NCI-H1436 treated with DMSO at 0.1 percent for 48 hours (cell line): ENCODE measurements at regions not wholly inside any gene's neighbourhood (a gene's known extent, or its start where the extent isn't known, plus 50 kb on each side); places are given as distances from the start of the nearest gene placed in this dataset.

Source experiments
- DNase-seq: peaks from one replicate; lab custom pipeline; 2025; lab: John Stamatoyannopoulos, UW

DNA sequence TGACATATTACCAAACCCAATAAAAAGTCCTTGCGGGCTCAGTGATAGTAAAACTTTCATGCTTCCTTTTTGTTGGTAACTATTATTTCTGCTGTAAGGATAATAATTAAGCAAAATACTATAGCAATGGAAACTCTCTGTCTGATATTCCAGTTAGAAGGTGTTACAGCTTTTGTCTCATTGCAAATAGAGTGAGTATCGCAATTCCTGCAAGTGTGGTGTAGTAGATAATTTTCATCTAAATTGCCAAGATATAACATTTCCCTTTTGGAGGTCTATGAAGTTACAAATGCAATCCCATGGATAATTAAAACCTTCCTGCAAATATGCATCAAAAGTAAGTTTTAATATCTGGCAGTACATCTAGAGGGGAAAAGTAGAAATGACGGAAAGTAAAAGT, 88.7 kb upstream of the CD93 start:
- no peak for DNase-seq

DNA sequence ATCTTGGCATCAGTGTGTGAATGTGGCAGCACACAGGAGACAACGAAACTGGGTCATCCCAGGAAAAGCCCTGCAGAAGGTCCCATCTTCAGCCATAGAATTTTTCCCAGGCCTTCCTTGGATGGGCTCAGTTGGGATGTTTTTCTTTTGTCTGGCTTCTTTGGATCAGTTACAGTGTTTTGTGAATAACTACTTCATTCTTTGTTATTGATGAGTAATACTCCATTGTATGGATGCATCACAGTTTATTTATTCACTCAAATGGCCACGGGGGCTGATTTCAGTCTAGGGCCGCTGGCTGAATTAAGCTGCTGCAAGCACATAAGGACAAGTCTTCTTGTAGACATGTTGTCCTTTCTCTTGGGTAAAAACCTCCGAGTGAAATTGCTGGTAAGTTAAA, 81.3 kb upstream of the CD93 start:
- DNase-seq, result no peak

DNA sequence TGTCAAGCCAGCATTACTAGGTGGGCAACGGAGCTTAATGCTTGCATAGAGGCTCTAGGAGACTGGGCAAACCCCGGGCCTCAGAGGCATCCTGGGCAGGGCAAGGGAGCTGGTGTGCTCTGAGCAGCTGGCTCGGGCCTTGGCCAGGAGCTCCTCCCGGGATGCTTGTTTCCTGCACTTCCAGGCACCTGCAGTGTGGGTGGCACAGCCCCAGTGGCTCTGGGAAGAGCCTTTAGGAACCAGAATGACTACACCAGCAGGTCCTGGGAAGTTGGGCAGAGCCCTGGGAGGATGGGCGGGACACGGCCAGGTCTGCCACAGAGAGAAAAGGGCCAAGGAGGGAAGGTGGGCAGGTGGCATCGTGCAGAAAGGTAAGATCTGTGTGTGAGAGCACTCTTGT, 80.4 kb upstream of the CD93 start:
- no peak for DNase-seq

- DNase-seq, result no peak
These were observed 79.8 kb upstream of the CD93 start for GRCh38 chr20:23165964-23166363.

- no peak for DNase-seq
These were observed 79.2 kb upstream of the CD93 start for GRCh38 chr20:23165307-23165750.

- no peak for DNase-seq
These were observed 78.1 kb upstream of the CD93 start for GRCh38 chr20:23164176-23164601.

DNA sequence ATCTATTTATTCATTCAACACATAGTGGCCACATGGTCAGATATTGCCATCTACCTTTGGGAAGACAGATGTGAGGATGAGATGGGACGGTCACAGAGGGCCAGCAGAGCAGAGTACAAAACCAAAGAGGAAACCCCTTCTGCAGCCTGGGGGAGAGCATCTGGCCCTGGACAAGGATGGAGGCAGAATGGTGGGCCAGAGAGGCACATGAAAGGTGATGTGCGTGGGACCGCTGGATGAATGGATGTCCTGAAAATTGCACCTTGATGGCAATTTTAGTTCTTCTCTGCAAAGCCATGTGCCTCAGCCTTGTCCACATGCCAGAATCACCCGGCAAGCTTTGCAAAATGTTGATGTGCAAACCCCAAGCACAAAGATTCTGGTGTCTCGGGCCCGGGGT, 77.4 kb upstream of the CD93 start:
- DNase-seq, result no peak

DNA sequence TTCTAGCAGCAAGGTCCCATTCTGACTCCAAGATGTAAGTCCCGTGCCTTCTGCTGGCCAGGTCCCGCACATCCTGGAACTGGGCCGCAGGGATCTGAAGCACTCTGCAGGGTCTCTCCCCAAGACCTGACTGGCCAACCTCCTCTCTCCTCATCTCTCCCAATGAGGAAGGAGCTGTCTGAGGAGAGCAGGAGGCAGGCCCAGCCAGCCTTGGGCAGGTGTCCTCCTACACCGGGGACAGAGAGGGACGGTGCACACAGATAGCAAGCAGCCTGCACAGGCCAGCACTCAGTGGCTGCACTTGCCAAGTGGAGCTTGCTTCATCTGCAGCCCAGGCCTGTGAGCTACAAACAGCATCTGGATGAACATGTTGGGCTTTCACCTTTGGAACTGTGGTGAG, 76.8 kb upstream of the CD93 start:
- no peak for DNase-seq

DNA sequence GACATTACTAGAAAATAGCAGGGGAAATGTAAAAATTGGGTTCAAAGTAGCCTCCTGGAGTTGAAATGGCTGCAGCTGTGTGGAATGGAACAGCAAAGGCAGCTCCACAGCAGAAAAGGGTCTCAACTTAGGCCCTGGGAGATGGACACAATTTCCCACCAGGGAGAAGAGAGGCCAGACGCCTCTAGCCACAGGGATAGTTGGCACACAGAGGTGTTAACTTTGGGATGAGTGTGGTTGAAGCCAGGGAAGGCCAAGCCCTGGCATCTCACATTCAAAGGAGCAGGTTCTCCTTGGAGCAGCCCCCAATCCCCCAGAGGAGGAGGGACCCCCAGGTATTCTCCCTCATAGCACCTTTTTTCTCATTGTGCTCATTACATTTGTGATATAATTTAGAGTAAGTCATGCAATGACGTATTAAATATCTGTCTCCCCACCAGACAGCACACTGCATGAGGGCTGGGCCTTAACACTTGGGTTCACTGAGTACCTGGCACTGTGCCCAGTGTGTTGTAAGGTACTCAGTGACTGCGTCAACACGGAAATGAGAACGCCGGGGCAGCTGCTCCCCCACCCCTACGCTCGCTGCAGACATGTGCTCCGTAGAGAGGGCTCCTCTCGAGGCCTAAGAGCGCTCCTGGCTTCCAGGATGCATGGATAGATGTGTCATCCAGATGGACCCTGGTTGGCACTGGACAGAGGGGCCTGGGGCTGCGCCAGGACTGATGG, 76.0 kb upstream of the CD93 start:
- DNase-seq, result peak; percentile 41

DNA sequence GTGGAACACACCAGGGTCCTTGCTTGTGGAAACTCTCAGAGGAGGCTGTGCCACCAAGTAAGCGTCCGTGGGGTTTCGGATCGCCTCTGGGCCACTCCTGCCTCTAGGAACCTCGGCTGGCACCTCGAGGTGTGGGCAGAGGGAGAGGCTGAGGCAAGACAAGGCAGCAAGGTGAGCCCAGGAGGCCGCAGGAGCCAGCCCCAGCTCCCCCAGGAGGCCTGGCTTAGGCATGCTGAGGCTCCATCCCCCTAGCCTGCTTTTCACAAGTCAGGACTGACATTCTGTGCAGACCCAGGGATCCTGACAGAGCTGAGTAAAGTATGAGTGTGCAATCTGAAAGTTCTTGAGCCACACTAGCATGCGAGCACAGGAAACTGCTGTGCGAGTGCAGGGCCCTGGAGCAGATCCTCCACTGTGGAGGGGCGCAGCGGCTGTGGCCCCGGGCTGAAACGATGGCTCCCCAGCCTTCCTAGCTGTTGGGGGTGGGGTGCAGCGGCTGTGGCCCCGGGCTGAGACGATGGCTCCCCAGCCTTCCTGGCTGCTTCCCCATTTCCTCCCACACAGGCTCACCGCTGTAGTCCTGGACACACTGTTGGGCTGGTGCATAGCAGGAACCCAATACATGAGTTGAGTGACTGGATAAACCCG, 75.2 kb upstream of the CD93 start:
- DNase-seq, result no peak

GRCh38 chr20:23160536-23161243, 74.6 kb upstream of the CD93 start:
- no peak for DNase-seq

GRCh38 chr20:23159947-23160318, 73.8 kb upstream of the CD93 start:
- no peak for DNase-seq

DNA sequence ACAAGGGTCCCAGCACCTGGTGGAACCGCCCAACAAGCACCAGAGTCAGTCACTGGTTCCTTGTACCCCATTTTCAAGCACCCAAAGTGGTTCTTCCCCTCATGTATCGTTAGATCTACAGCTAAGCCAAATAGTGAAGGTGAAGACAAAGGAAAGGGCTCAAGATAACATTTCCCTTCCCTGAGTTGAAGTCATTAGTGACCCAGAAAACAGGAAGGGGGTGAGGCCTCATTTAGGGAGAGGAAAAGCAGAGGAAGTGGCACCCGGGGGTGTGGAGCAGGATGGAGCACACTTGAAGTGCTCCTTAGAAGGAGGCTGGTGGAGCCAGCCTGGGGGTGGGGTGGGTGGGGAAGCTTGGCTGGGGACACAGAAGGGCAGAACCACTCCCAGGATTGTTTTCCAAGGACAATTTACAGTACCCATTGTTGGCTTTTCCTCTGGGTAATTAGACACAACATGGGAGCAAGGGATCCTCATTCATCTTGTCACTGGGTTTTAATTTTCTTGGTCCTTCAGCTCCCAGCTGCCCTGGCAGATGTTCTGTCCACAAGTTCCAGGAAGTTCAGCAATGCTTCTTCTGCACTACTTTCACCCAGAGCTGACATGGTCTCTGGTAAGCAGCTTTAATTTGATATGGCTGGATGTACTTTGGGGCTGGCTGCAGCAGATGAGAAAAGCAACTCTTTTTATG, 73.3 kb upstream of the CD93 start:
- no peak for DNase-seq

GRCh38 chr20:23157734-23158133, 71.6 kb upstream of the CD93 start:
- DNase-seq, result no peak

- DNase-seq, result no peak
These were observed 70.8 kb upstream of the CD93 start for GRCh38 chr20:23156842-23157423.

DNA sequence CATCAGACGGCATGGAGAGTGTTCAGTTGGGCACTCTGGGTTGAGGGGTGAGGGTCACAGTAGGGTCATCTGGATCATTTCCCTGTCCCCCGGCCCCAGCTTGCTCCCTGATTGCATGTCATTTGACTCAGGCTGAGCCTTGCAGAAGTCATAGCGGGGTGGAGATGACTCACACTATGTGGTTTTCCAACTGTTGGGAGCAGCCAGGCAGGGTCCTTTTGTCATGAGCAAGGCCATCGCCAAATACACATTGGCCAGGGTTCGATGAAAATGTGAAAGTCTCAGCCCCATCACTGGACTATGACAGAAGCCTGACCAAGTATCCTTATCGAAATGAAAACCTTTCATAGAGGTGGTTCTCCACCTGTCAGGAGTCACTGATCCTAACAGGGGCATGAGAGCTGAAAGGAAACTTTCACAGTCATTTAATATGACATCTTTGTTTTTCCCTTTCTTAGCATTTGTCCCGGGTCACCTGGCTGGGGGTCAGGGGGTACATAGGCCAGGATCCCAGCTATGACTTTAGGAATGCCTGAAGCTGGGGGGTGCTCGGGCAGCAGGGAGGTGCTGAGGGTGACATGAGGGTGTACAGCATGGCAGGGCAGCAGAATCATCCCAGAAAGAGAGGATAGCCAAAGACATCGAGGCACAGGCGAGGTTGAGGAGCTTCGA, 70.2 kb upstream of the CD93 start:
- DNase-seq, result no peak

DNA sequence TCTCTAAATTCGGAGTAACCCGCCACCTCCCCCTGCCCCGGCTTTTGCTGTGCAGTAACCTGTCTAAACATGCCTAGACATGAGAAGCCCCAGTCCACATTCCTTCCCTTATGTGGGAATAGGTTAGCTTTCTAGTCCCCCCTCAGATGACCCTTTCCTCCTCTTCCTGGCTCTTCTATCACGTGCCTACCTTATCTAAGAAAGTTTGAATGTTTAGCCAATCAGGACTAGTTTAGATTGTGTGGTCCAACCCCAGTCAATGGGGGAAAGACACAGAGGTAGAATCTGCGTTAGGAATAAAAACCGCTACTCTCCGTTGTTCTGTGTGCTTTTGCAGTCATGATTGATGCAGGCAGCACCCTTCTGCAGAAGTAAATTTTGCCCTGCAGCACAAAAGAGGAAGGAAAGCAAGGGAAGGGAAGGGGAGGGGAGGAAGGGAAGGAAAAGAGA, 69.0 kb upstream of the CD93 start:
- no peak for DNase-seq

GRCh38 chr20:23153696-23154341, 67.7 kb upstream of the CD93 start:
- no peak for DNase-seq

GRCh38 chr20:23152902-23153301, 66.8 kb upstream of the CD93 start:
- DNase-seq, result no peak

- no peak for DNase-seq
These were observed 66.3 kb upstream of the CD93 start for GRCh38 chr20:23152308-23152892.

GRCh38 chr20:23151885-23152284, 65.8 kb upstream of the CD93 start:
- DNase-seq, result no peak
